Neural cell (in vitro differentiated cells): ENCODE measurements at regions not wholly inside any gene's neighbourhood (a gene's known extent, or its start where the extent isn't known, plus 50 kb on each side); places are given as distances from the start of the nearest gene placed in this dataset.

Experiments used
- H2AFZ ChIP-seq: fragments of 200-600, 300-800 bp; sonication (generic), shearing (Covaris generic); 2 replicates; pipeline ENCODE4 v1.6.0; 2014; ENCODE audit warnings: low read depth, mild to moderate bottlenecking, antibody characterized with exemption, low read length, moderate library complexity
- H3F3A ChIP-seq: fragments of 200-600 bp; shearing (Covaris generic); 2 replicates; pipeline ENCODE4 v1.6.1; 2016; ENCODE audit warnings: mild to moderate bottlenecking, moderate library complexity, mixed read lengths, antibody characterized with exemption, low read length; ENCODE audit not compliant: insufficient read depth, poor library complexity, severe bottlenecking
- H3K27ac ChIP-seq: fragments of 200-600, 300-800 bp; sonication (generic), shearing (Covaris generic); 2 replicates; pipeline ENCODE4 v1.5.1; 2014; ENCODE audit warnings: mild to moderate bottlenecking, low read length, moderate library complexity
- H3K27me3 ChIP-seq: fragments of 300-800, 200-600 bp; sonication (generic), shearing (Covaris generic); 2 replicates; pipeline ENCODE4 v1.6.0; 2014; ENCODE audit warnings: mild to moderate bottlenecking, low read depth, low read length, moderate library complexity; ENCODE audit not compliant: insufficient read depth
- H3K36me3 ChIP-seq: fragments of 300-800, 200-600 bp; sonication (generic), shearing (Covaris generic); 2 replicates; pipeline ENCODE4 v1.5.1; 2014; ENCODE audit warnings: mild to moderate bottlenecking, antibody characterized with exemption, low read length, moderate library complexity; ENCODE audit not compliant: insufficient read depth
- H3K4me2 ChIP-seq: fragments of 300-800, 200-600 bp; sonication (generic), shearing (Covaris generic); 2 replicates; pipeline ENCODE4 v1.6.0; 2014; ENCODE audit warnings: mild to moderate bottlenecking, low read length
- H3K4me3 ChIP-seq: fragments of 300-800, 200-600 bp; sonication (generic), shearing (Covaris generic); 2 replicates; pipeline ENCODE4 v1.5.1; 2014; ENCODE audit warnings: mild to moderate bottlenecking, low read length, moderate library complexity
- H3K79me2 ChIP-seq: fragments of 200-600 bp; shearing (Covaris generic); replicated peaks from 2 replicates; pipeline ENCODE4 v1.6.0; 2014; ENCODE audit warnings: mild to moderate bottlenecking, low read length, moderate library complexity; ENCODE audit not compliant: insufficient read depth
- H3K9ac ChIP-seq: fragments of 300-800, 200-600 bp; sonication (generic), shearing (Covaris generic); 2 replicates; pipeline ENCODE4 v1.6.1; 2016; ENCODE audit warnings: mild to moderate bottlenecking, low read length, mixed read lengths
- H3K9me2 ChIP-seq: fragments of 200-600 bp; shearing (Covaris generic); 2 replicates; pipeline ENCODE4 v1.6.1; 2016; ENCODE audit warnings: mild to moderate bottlenecking, low read length, mixed read lengths; ENCODE audit not compliant: insufficient read depth
- H3K9me3 ChIP-seq: fragments of 200-600, 300-800 bp; sonication (generic), shearing (Covaris generic); 2 replicates; pipeline ENCODE4 v1.6.1; 2016; ENCODE audit warnings: mild to moderate bottlenecking, mixed run types, low read length, moderate library complexity, mixed read lengths
- H4K20me1 ChIP-seq: fragments of 200-600 bp; shearing (Covaris generic); 2 replicates; pipeline ENCODE4 v1.6.1; 2016; ENCODE audit warnings: mild to moderate bottlenecking, mixed run types; ENCODE audit not compliant: insufficient read depth
- CTCF ChIP-seq: fragments of 450-650 bp; IDR thresholded peaks from 2 replicates; pipeline ENCODE4 v1.5.1; 2014; ENCODE audit warnings: antibody characterized with exemption, mild to moderate bottlenecking, moderate library complexity; ENCODE audit not compliant: poor library complexity, severe bottlenecking
- EP300 ChIP-seq: fragments of 450-650 bp; conservative IDR thresholded peaks from 2 replicates; pipeline ENCODE4 v1.6.1; 2014; ENCODE audit warnings: antibody characterized with exemption, mild to moderate bottlenecking, moderate library complexity; ENCODE audit not compliant: poor library complexity, severe bottlenecking
- EZH2 ChIP-seq: fragments of 200-600, 300-800 bp; shearing (Covaris generic), sonication (generic); IDR thresholded peaks from 2 replicates; pipeline ENCODE4 v1.6.1; 2014; ENCODE audit warnings: antibody characterized with exemption, low read length, borderline replicate concordance, mild to moderate bottlenecking; ENCODE audit not compliant: insufficient read depth, poor library complexity, severe bottlenecking
- MXI1 ChIP-seq: fragments of 450-650 bp; conservative IDR thresholded peaks from 2 replicates; pipeline ENCODE4 v1.6.1; 2014; ENCODE audit warnings: antibody characterized with exemption, mild to moderate bottlenecking; ENCODE audit not compliant: poor library complexity, severe bottlenecking
- POLR2AphosphoS5 ChIP-seq: IDR thresholded peaks from 2 replicates; pipeline ENCODE4 v1.6.1; 2012
- RAD21 ChIP-seq: fragments of 450-650 bp; conservative IDR thresholded peaks from 2 replicates; pipeline ENCODE4 v1.6.1; 2014; ENCODE audit warnings: antibody characterized with exemption, mild to moderate bottlenecking, moderate library complexity
- REST ChIP-seq: IDR thresholded peaks from 2 replicates; pipeline ENCODE4 v1.6.1; 2012; ENCODE audit warnings: borderline replicate concordance
- SMC3 ChIP-seq: fragments of 450-650 bp; conservative IDR thresholded peaks from 2 replicates; pipeline ENCODE4 v1.6.1; 2014; ENCODE audit warnings: antibody characterized with exemption, mild to moderate bottlenecking, moderate library complexity; ENCODE audit not compliant: poor library complexity
- TAF1 ChIP-seq: IDR thresholded peaks from 2 replicates; pipeline ENCODE4 v1.6.1; 2012; ENCODE audit warnings: low read depth

DNA sequence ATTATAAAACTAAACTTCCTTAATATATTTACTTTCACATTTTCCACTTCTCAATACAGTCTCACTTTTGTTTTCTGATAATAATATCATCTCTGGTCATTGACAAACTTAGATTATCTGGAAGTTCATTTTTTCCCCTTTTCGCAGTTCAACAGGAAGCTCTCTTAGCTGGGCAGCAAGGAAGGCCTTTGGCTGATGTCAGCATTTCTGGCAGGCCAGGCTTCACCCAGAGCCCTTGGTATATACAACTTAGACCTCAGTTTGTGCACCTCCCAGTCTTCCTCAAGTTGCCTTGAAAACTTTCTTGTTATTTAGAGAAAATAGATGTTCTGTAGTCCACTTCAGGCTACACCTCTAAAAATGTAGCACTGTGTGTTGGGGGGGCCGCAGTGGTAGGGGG is 1103.6 kb downstream of the AMY1C start:
- no peaks in the 10 kb centered on the region for H3F3A ChIP-seq
- H3K9ac ChIP-seq: no peak overlapping the region
- no peaks in the 10 kb centered on the region for H3K79me2 ChIP-seq
- no peaks in the 10 kb centered on the region for H3K36me3 ChIP-seq
- no peaks in the 10 kb centered on the region for H3K27me3 ChIP-seq
- H3K9me2 ChIP-seq: no peaks in the 10 kb centered on the region
- no peak overlapping the region for H3K27ac ChIP-seq
- H3K4me3 ChIP-seq: no peak overlapping the region
- H2AFZ ChIP-seq: no peak overlapping the region
- no peaks in the 10 kb centered on the region for H4K20me1 ChIP-seq
- TF ChIP-seq RAD21 (no peak), REST (no peak), SMC3 (no peak), EP300 (no peak), TAF1 (no peak), EZH2 (no peak), MXI1 (no peak), CTCF (no peak), POLR2AphosphoS5 (no peak)
- no peak overlapping the region for H3K4me2 ChIP-seq
- no peaks in the 10 kb centered on the region for H3K9me3 ChIP-seq

- TF ChIP-seq RAD21 (no peak), CTCF (no peak), MXI1 (no peak), EZH2 (no peak), POLR2AphosphoS5 (no peak), TAF1 (no peak), SMC3 (no peak), EP300 (no peak), REST (no peak)
Measured at GRCh38 chr1:104854529-104854928, 1104.8 kb downstream of the AMY1C start.

More at GRCh38 chr1:104854529-104854928, 1104.8 kb downstream of the AMY1C start:
- H3K9ac ChIP-seq: no peak overlapping the region
- H2AFZ ChIP-seq: no peak overlapping the region
- H3K4me2 ChIP-seq: no peak overlapping the region
- H3K9me3 ChIP-seq: no peaks in the 10 kb centered on the region
- H3F3A ChIP-seq: no peaks in the 10 kb centered on the region
- no peaks in the 10 kb centered on the region for H3K9me2 ChIP-seq
- no peaks in the 10 kb centered on the region for H3K36me3 ChIP-seq
- H3K79me2 ChIP-seq: no peaks in the 10 kb centered on the region
- H3K27ac ChIP-seq: no peak overlapping the region
- H3K4me3 ChIP-seq: no peak overlapping the region
- H3K27me3 ChIP-seq: no peaks in the 10 kb centered on the region
- H4K20me1 ChIP-seq: no peaks in the 10 kb centered on the region
